Hepatocyte (in vitro differentiated cells): ENCODE measurements at regions not wholly inside any gene's neighbourhood (a gene's known extent, or its start where the extent isn't known, plus 50 kb on each side); places are given as distances from the start of the nearest gene placed in this dataset.

Experiments
- DNase-seq: peaks from one replicate; pipeline ENCODE4 v3.0.0-alpha.2; 2016; ENCODE audit warnings: low spot score
- H2AFZ ChIP-seq: fragments of 200-600 bp; sonication (generic); 2 replicates; pipeline ENCODE4 v1.6.0; 2016; ENCODE audit warnings: antibody characterized with exemption, mild to moderate bottlenecking
- H3K27ac ChIP-seq: fragments of 200-600 bp; sonication (generic); 2 replicates; pipeline ENCODE4 v1.5.1; 2016; ENCODE audit warnings: mild to moderate bottlenecking
- H3K27me3 ChIP-seq: fragments of 200-600 bp; sonication (generic); 2 replicates; pipeline ENCODE4 v1.6.1; 2016
- H3K36me3 ChIP-seq: fragments of 200-600 bp; sonication (generic); replicated peaks from 2 replicates; pipeline ENCODE4 v1.5.1; 2016; ENCODE audit warnings: low read depth; ENCODE audit not compliant: insufficient read depth
- H3K4me1 ChIP-seq: fragments of 200-600 bp; sonication (generic); 2 replicates; pipeline ENCODE4 v1.5.1; 2016; ENCODE audit warnings: mild to moderate bottlenecking, moderate library complexity; ENCODE audit not compliant: insufficient read depth
- H3K4me2 ChIP-seq: fragments of 200-600 bp; sonication (generic); 2 replicates; pipeline ENCODE4 v1.6.0; 2016
- H3K4me3 ChIP-seq: fragments of 200-600 bp; sonication (generic); 2 replicates; pipeline ENCODE4 v1.5.1; 2016; ENCODE audit warnings: mild to moderate bottlenecking
- H3K79me2 ChIP-seq: fragments of 200-600 bp; sonication (generic); 2 replicates; pipeline ENCODE4 v1.6.0; 2017; ENCODE audit warnings: mild to moderate bottlenecking
- H3K9me2 ChIP-seq: fragments of 200-600 bp; sonication (generic); replicated peaks from 2 replicates; pipeline ENCODE4 v1.6.0; 2017; ENCODE audit warnings: mild to moderate bottlenecking; ENCODE audit not compliant: insufficient read depth
- H3K9me3 ChIP-seq: fragments of 200-600 bp; sonication (generic); 2 replicates; pipeline ENCODE4 v1.5.1; 2016; ENCODE audit warnings: low read depth, mild to moderate bottlenecking
- H4K20me1 ChIP-seq: fragments of 200-600 bp; sonication (generic); 2 replicates; pipeline ENCODE4 v1.6.0; 2016; ENCODE audit warnings: mild to moderate bottlenecking; ENCODE audit not compliant: insufficient read depth, poor library complexity, severe bottlenecking
- EZH2 ChIP-seq: fragments of 200-600 bp; sonication (generic); IDR thresholded peaks from 2 replicates; pipeline ENCODE4 v1.6.1; 2016; ENCODE audit warnings: antibody characterized with exemption, mild to moderate bottlenecking, borderline replicate concordance
- EZH2phosphoT487 ChIP-seq: fragments of 200-600 bp; sonication (generic); IDR thresholded peaks from one replicate; pipeline ENCODE4 v1.6.1; 2018; ENCODE audit warnings: antibody characterized with exemption, mild to moderate bottlenecking, low read depth, moderate library complexity; ENCODE audit not compliant: unreplicated experiment, severe bottlenecking
- WGBS: methylation state at CpG from one replicate; pipeline ENCODE4 v1.1.6; 2016; ENCODE audit warnings: low lambda C conversion rate; ENCODE audit errors: missing lambda C conversion rate; 5-methylcytosine and 5-hydroxymethylcytosine counted together
- TF ChIP-seq, protein P1 (sequence below): fragments of 200-600 bp; sonication (generic); IDR thresholded peaks from 2 replicates; pipeline ENCODE4 v1.5.1; 2016; ENCODE audit warnings: antibody characterized with exemption, mild to moderate bottlenecking; ENCODE audit not compliant: poor library complexity

DNA sequence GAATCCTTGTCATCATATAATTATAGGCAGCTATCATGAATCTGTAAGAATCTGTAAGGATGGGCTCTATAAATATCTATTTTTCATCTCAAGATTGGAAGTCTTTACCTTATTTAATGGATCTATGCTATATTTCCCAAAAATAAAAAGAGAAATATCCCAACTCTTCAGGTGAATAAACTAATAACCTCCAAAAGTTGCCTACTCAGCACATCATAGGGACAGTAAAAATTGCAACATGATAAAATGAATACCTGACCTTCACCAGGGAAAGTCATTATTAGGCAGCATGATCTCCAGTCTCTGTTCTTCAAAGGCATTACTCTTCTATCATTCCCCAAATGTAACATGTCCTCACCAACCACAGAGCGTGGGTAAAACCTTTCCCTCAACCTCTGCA is 277.3 kb downstream of the RAB38 start:
- Histone ChIP-seq H4K20me1 (no peaks in the 10 kb centered on the region), H3K9me2 (no peaks in the 10 kb centered on the region), H3K79me2 (no peaks in the 10 kb centered on the region), H3K4me1 (peaks cover 28% of the 10 kb centered on the region), H2AFZ (no peak overlapping the region), H3K4me3 (no peak overlapping the region), H3K4me2 (no peak overlapping the region), H3K27ac (peak overlapping the region; percentile 50), H3K27me3 (no peaks in the 10 kb centered on the region), H3K9me3 (no peaks in the 10 kb centered on the region), H3K36me3 (no peaks in the 10 kb centered on the region)
- TF ChIP-seq EZH2phosphoT487 (no peak), EZH2 (no peak)
- TF ChIP-seq, protein P1, sequence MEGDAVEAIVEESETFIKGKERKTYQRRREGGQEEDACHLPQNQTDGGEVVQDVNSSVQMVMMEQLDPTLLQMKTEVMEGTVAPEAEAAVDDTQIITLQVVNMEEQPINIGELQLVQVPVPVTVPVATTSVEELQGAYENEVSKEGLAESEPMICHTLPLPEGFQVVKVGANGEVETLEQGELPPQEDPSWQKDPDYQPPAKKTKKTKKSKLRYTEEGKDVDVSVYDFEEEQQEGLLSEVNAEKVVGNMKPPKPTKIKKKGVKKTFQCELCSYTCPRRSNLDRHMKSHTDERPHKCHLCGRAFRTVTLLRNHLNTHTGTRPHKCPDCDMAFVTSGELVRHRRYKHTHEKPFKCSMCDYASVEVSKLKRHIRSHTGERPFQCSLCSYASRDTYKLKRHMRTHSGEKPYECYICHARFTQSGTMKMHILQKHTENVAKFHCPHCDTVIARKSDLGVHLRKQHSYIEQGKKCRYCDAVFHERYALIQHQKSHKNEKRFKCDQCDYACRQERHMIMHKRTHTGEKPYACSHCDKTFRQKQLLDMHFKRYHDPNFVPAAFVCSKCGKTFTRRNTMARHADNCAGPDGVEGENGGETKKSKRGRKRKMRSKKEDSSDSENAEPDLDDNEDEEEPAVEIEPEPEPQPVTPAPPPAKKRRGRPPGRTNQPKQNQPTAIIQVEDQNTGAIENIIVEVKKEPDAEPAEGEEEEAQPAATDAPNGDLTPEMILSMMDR = no peak
- WGBS = 96% methylated on average over 1 of the region's 1 CpG
- no peak for DNase-seq

DNA sequence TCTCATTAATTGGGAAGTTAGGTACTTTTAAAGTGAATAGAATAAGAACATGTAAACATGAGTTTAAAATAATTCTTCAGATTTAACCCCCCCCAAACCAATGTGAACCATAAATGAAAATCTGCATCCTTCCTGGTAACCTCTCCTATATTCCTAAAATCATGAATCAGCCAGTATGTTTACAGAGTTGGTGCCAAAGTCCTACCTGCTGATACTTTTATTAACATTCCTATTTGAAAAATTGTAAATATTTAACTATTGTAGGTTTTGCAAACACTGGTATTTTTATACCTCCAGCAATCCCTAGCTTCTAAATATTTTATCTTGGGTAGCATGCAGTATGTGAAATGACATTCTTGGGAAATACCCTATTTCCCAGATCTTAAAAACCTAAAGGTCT is 278.2 kb downstream of the RAB38 start:
- peaks cover 28% of the 10 kb centered on the region for H3K4me1 ChIP-seq
- no peak overlapping the region for H2AFZ ChIP-seq
- peak overlapping the region; percentile 46 for H3K4me2 ChIP-seq
- H3K36me3 ChIP-seq = no peaks in the 10 kb centered on the region
- no peak for DNase-seq
- peak overlapping the region; percentile 77 for H3K27ac ChIP-seq
- no peaks in the 10 kb centered on the region for H3K9me2 ChIP-seq
- H3K27me3 ChIP-seq = no peaks in the 10 kb centered on the region
- no peak overlapping the region for H3K4me3 ChIP-seq
- no peaks in the 10 kb centered on the region for H3K9me3 ChIP-seq
- no peaks in the 10 kb centered on the region for H3K79me2 ChIP-seq
- TF ChIP-seq EZH2 (no peak), EZH2phosphoT487 (no peak)
- TF ChIP-seq, protein P1 = no peak
- no peaks in the 10 kb centered on the region for H4K20me1 ChIP-seq

DNA sequence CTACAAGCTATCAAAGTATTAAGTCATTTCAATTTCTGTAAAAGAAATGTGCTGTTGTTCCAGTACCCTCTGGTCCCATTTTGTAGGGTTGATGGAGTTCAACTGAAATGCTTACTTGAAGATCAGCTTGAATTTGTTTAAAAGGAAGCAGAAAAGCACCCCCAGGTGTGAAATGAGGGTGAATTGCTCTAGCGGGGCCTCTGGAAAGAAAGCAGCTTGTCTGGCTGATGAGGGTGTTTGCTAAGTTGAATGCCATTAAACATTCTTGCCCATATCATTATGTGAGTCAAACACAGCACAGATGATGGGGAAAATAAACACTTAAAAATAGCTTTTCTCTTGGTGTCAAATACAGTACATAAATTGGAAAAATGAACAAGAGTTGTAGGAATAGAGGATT is 280.3 kb downstream of the RAB38 start:
- no peak for DNase-seq
- 79% methylated on average over 1 of the region's 1 CpG for WGBS
- Histone ChIP-seq H3K27ac (no peak overlapping the region), H2AFZ (no peak overlapping the region), H3K9me2 (no peaks in the 10 kb centered on the region), H3K27me3 (no peaks in the 10 kb centered on the region), H3K9me3 (no peaks in the 10 kb centered on the region), H3K4me1 (peaks cover 28% of the 10 kb centered on the region), H3K79me2 (no peaks in the 10 kb centered on the region), H3K36me3 (no peaks in the 10 kb centered on the region), H3K4me3 (no peak overlapping the region), H4K20me1 (no peaks in the 10 kb centered on the region), H3K4me2 (no peak overlapping the region)
- TF ChIP-seq EZH2phosphoT487 (no peak), EZH2 (no peak)

DNA sequence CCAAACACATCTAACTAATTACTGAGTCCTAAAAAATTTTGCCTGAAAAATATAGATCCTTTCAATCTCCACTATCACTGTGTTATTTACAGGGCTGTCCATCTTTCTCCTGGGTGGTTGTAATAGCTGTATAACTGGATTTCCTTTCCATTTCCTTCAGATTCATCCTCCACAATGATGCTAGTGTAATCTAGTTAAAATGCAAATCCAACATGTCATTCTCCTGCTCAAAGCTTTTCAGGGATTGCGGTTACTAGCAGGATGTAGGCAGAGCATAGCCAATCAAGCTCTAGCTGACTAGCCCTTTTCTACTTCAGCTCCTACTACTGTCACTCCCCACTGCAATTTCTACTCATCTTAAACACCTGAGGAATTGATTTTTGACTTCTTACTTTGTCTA is 283.0 kb downstream of the RAB38 start:
- Histone ChIP-seq H3K4me3 (no peak overlapping the region), H3K9me3 (no peaks in the 10 kb centered on the region), H3K4me2 (no peak overlapping the region), H3K9me2 (no peaks in the 10 kb centered on the region), H3K79me2 (no peaks in the 10 kb centered on the region), H3K36me3 (no peaks in the 10 kb centered on the region), H3K4me1 (peaks cover 20% of the 10 kb centered on the region), H3K27ac (no peak overlapping the region), H4K20me1 (no peaks in the 10 kb centered on the region), H2AFZ (no peak overlapping the region), H3K27me3 (no peaks in the 10 kb centered on the region)
- no peak for DNase-seq
- WGBS = 87% methylated on average over 1 of the region's 1 CpG
- no peak for TF ChIP-seq EZH2
- no peak for TF ChIP-seq EZH2phosphoT487
- TF ChIP-seq, protein P1 = no peak
